SK-N-SH treated with all-trans-retinoic acid at 6 μM for 48 hours (cell line): ENCODE measurements at regions not wholly inside any gene's neighbourhood (a gene's known extent, or its start where the extent isn't known, plus 50 kb on each side); places are given as distances from the start of the nearest gene placed in this dataset.
"Not testable (repeated sequence)": the region's sequence is repeated elsewhere in the genome, so short reads cannot be mapped to it uniquely, and the experiment has no call there.

ENCODE experiments used
- ARNTL ChIP-seq: fragments of 450-650 bp; formaldehyde crosslinking; IDR thresholded peaks from 2 replicates; pipeline ENCODE4 v1.5.0; 2020; ENCODE audit warnings: low read depth, mild to moderate bottlenecking, moderate library complexity, borderline replicate concordance
- OSR1 ChIP-seq: fragments of 250-450 bp; sonication (Bioruptor Pico); IDR thresholded peaks from 2 replicates; pipeline ENCODE4 v1.8.0; 2022; ENCODE audit warnings: moderate library complexity, mild to moderate bottlenecking, inconsistent platforms
- POU6F1 ChIP-seq: fragments of 250-450 bp; sonication (Bioruptor Pico); IDR thresholded peaks from 2 replicates; pipeline ENCODE4 v1.8.0; 2021; ENCODE audit warnings: low read depth, mild to moderate bottlenecking, moderate library complexity, borderline replicate concordance
- RARB ChIP-seq: fragments of 250-450 bp; sonication (Bioruptor Pico); IDR thresholded peaks from 2 replicates; pipeline ENCODE4 v1.8.0; 2021; ENCODE audit warnings: mild to moderate bottlenecking, moderate library complexity
- TSHZ2 ChIP-seq: fragments of 250-450 bp; sonication (Bioruptor Pico); IDR thresholded peaks from 2 replicates; pipeline ENCODE4 v1.5.0; 2020; ENCODE audit warnings: mild to moderate bottlenecking, moderate library complexity
- ZC3H10 ChIP-seq: fragments of 250-450 bp; sonication (Bioruptor Pico); IDR thresholded peaks from 2 replicates; pipeline ENCODE4 v1.5.1; 2021; ENCODE audit warnings: mild to moderate bottlenecking, moderate library complexity
- ZNF565 ChIP-seq: fragments of 450-650 bp; formaldehyde crosslinking; conservative IDR thresholded peaks from 2 replicates; pipeline ENCODE4 v1.5.0; 2020; ENCODE audit warnings: low read depth, mild to moderate bottlenecking, moderate library complexity
- TF ChIP-seq, protein P1 (sequence below): fragments of 250-450 bp; sonication (Bioruptor Pico); IDR thresholded peaks from 2 replicates; pipeline ENCODE4 v1.8.0; 2020; ENCODE audit warnings: mild to moderate bottlenecking, moderate library complexity, borderline replicate concordance
- TF ChIP-seq, protein P2 (sequence below): fragments of 250-450 bp; sonication (Bioruptor Pico); IDR thresholded peaks from 2 replicates; pipeline ENCODE4 v1.5.1; 2021; ENCODE audit warnings: mild to moderate bottlenecking, moderate library complexity

DNA sequence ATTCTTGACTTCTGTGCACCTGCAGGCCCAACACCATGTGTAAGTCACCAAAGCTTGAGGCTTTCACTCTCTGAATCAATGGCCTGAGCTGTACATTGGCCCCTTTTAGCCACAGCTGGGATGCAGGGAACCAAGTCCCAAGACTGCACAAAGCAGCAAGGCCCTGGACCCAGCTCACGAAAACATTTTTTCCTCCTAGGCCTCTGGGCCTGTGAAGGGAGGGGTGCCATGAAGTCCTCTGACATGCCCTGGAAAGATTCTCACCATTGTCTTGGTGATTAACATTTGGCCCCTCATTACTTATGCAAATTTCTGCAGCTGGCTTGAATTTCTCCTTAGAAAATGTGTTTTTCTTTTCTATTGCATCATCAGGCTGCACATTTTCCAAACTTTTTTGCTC, 398.6 kb downstream of the DMRTA1 start:
- not testable (repeated sequence) for TF ChIP-seq ZNF565; ARNTL (CRISPR knock-in tag); TSHZ2 (CRISPR knock-in tag); RARB (CRISPR knock-in tag); ZC3H10; POU6F1 (CRISPR knock-in tag); OSR1
- TF ChIP-seq, protein P1, sequence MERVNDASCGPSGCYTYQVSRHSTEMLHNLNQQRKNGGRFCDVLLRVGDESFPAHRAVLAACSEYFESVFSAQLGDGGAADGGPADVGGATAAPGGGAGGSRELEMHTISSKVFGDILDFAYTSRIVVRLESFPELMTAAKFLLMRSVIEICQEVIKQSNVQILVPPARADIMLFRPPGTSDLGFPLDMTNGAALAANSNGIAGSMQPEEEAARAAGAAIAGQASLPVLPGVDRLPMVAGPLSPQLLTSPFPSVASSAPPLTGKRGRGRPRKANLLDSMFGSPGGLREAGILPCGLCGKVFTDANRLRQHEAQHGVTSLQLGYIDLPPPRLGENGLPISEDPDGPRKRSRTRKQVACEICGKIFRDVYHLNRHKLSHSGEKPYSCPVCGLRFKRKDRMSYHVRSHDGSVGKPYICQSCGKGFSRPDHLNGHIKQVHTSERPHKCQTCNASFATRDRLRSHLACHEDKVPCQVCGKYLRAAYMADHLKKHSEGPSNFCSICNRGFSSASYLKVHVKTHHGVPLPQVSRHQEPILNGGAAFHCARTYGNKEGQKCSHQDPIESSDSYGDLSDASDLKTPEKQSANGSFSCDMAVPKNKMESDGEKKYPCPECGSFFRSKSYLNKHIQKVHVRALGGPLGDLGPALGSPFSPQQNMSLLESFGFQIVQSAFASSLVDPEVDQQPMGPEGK (CRISPR knock-in tag) = not testable (repeated sequence)
- TF ChIP-seq, protein P2, sequence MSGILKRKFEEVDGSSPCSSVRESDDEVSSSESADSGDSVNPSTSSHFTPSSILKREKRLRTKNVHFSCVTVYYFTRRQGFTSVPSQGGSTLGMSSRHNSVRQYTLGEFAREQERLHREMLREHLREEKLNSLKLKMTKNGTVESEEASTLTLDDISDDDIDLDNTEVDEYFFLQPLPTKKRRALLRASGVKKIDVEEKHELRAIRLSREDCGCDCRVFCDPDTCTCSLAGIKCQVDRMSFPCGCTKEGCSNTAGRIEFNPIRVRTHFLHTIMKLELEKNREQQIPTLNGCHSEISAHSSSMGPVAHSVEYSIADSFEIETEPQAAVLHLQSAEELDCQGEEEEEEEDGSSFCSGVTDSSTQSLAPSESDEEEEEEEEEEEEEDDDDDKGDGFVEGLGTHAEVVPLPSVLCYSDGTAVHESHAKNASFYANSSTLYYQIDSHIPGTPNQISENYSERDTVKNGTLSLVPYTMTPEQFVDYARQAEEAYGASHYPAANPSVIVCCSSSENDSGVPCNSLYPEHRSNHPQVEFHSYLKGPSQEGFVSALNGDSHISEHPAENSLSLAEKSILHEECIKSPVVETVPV = not testable (repeated sequence)
